HepG2 (cell line): ENCODE measurements at regions not wholly inside any gene's neighbourhood (a gene's known extent, or its start where the extent isn't known, plus 50 kb on each side); places are given as distances from the start of the nearest gene placed in this dataset.

Experiments used
- SOX5 ChIP-seq: IDR thresholded peaks from 2 replicates; pipeline ENCODE4 v1.6.1; 2016; ENCODE audit warnings: borderline replicate concordance
- SP4 ChIP-seq: sonication (generic); formaldehyde crosslinking; IDR thresholded peaks from 2 replicates; pipeline ENCODE4 v1.8.1; 2023; ENCODE audit warnings: mild to moderate bottlenecking, missing genetic modification reagents
- ZNF12 ChIP-seq: sonication (generic); formaldehyde crosslinking; IDR thresholded peaks from 2 replicates; pipeline ENCODE4 v1.5.0; 2020; ENCODE audit warnings: missing genetic modification reagents
- ZNF143 ChIP-seq: sonication (generic); formaldehyde crosslinking; IDR thresholded peaks from 2 replicates; pipeline ENCODE4 v1.4.0; 2020; ENCODE audit warnings: missing genetic modification reagents
- ZNF230 ChIP-seq: sonication (generic); formaldehyde crosslinking; IDR thresholded peaks from 2 replicates; pipeline ENCODE4 v1.4.0; 2020; ENCODE audit warnings: mild to moderate bottlenecking, missing genetic modification reagents
- ZNF367 ChIP-seq: sonication (generic); formaldehyde crosslinking; IDR thresholded peaks from 2 replicates; pipeline ENCODE4 v1.4.0; 2020; ENCODE audit warnings: missing genetic modification reagents, borderline replicate concordance
- ZNF678 ChIP-seq: sonication (generic); formaldehyde crosslinking; IDR thresholded peaks from 2 replicates; pipeline ENCODE4 v1.4.0; 2020; ENCODE audit warnings: mild to moderate bottlenecking, missing genetic modification reagents
- ZNF781 ChIP-seq: sonication (generic); formaldehyde crosslinking; IDR thresholded peaks from 2 replicates; pipeline ENCODE4 v1.5.1; 2020; ENCODE audit warnings: borderline replicate concordance, mild to moderate bottlenecking, missing genetic modification reagents; ENCODE audit errors: not compliant biosample characterization
- ZNF841 ChIP-seq: sonication (generic); formaldehyde crosslinking; IDR thresholded peaks from 2 replicates; pipeline ENCODE4 v1.8.1; 2023; ENCODE audit warnings: missing genetic modification reagents, borderline replicate concordance
- ZSCAN22 ChIP-seq: sonication (generic); formaldehyde crosslinking; IDR thresholded peaks from 2 replicates; pipeline ENCODE4 v1.4.0; 2020; ENCODE audit warnings: mild to moderate bottlenecking, missing genetic modification reagents
- TF ChIP-seq, protein P1 (sequence below), 2 experiments: sonication (generic) in 1 of 2; formaldehyde crosslinking in 1 of 2; IDR thresholded peaks; 2 replicates each; pipeline versions ENCODE4 v1.4.0 to v1.6.1; 2016 to 2020; ENCODE audit warnings: borderline replicate concordance in 1 of 2, low read depth in 1 of 2, mild to moderate bottlenecking in 1 of 2, missing genetic modification reagents in 1 of 2
- TF ChIP-seq, protein P2 (sequence below): sonication (generic); formaldehyde crosslinking; IDR thresholded peaks from 2 replicates; pipeline ENCODE4 v1.8.0; 2022; ENCODE audit warnings: mild to moderate bottlenecking, missing genetic modification reagents
- TF ChIP-seq, protein P3 (sequence below): sonication (generic); formaldehyde crosslinking; IDR thresholded peaks from 2 replicates; pipeline ENCODE4 v1.4.0; 2020; ENCODE audit warnings: missing genetic modification reagents
- TF ChIP-seq, protein P4 (sequence below): IDR thresholded peaks from 2 replicates; pipeline ENCODE4 v1.6.1; 2016; ENCODE audit warnings: missing compliant biosample characterization, missing genetic modification reagents, borderline replicate concordance
- TF ChIP-seq, protein P5 (sequence below): sonication (generic); formaldehyde crosslinking; IDR thresholded peaks from 2 replicates; pipeline ENCODE4 v1.4.0; 2020; ENCODE audit warnings: mild to moderate bottlenecking, missing genetic modification reagents

DNA sequence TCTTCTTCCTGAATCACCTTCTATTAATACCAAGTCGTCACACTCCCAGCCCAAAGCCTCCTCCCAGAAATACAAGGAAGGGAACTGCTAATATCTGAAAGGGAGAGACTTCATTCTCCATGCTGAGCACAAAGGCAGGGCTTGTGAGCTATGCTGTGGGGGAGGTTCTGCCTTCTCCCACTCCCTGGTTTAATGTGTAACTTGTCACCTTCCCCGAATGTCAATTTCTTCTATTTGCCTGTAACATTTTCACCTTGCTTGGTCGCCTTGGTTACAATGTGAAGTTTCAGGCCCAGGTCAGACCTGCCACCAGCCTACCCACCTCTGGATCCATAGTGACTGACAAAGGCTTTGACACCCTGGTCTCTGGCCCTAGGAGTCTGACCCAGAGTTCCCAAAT, 82.0 kb upstream of the ESRRB start (continued):
- TF ChIP-seq, protein P1, sequence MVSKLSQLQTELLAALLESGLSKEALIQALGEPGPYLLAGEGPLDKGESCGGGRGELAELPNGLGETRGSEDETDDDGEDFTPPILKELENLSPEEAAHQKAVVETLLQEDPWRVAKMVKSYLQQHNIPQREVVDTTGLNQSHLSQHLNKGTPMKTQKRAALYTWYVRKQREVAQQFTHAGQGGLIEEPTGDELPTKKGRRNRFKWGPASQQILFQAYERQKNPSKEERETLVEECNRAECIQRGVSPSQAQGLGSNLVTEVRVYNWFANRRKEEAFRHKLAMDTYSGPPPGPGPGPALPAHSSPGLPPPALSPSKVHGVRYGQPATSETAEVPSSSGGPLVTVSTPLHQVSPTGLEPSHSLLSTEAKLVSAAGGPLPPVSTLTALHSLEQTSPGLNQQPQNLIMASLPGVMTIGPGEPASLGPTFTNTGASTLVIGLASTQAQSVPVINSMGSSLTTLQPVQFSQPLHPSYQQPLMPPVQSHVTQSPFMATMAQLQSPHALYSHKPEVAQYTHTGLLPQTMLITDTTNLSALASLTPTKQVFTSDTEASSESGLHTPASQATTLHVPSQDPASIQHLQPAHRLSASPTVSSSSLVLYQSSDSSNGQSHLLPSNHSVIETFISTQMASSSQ (IDR thresholded peaks at IDR 0.05; ENCODE audit: low read depth), result peak; percentile 83
- TF ChIP-seq, protein P1 (CRISPR knock-in tag; IDR thresholded peaks at IDR 0.05; ENCODE audit: borderline replicate concordance), result peak; percentile 84
- TF ChIP-seq ZNF230 (CRISPR knock-in tag) (no peak), ZNF143 (CRISPR knock-in tag) (no peak), ZNF781 (CRISPR knock-in tag) (no peak), ZSCAN22 (CRISPR knock-in tag) (no peak), ZNF367 (no peak), ZNF12 (CRISPR knock-in tag) (no peak), ZNF841 (CRISPR knock-in tag) (no peak), ZNF678 (CRISPR knock-in tag) (no peak), SP4 (CRISPR knock-in tag) (no peak), SOX5 (CRISPR knock-in tag) (no peak)
- TF ChIP-seq, protein P2, sequence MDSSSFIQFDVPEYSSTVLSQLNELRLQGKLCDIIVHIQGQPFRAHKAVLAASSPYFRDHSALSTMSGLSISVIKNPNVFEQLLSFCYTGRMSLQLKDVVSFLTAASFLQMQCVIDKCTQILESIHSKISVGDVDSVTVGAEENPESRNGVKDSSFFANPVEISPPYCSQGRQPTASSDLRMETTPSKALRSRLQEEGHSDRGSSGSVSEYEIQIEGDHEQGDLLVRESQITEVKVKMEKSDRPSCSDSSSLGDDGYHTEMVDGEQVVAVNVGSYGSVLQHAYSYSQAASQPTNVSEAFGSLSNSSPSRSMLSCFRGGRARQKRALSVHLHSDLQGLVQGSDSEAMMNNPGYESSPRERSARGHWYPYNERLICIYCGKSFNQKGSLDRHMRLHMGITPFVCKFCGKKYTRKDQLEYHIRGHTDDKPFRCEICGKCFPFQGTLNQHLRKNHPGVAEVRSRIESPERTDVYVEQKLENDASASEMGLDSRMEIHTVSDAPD (CRISPR knock-in tag), result no peak
- TF ChIP-seq, protein P3, sequence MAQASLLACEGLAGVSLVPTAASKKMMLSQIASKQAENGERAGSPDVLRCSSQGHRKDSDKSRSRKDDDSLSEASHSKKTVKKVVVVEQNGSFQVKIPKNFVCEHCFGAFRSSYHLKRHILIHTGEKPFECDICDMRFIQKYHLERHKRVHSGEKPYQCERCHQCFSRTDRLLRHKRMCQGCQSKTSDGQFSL (CRISPR knock-in tag), result peak; percentile 22; the same call in 1 of the 2 replicates
- TF ChIP-seq, protein P4, sequence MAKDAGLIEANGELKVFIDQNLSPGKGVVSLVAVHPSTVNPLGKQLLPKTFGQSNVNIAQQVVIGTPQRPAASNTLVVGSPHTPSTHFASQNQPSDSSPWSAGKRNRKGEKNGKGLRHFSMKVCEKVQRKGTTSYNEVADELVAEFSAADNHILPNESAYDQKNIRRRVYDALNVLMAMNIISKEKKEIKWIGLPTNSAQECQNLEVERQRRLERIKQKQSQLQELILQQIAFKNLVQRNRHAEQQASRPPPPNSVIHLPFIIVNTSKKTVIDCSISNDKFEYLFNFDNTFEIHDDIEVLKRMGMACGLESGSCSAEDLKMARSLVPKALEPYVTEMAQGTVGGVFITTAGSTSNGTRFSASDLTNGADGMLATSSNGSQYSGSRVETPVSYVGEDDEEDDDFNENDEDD (CRISPR knock-in tag), result no peak
- TF ChIP-seq, protein P5, sequence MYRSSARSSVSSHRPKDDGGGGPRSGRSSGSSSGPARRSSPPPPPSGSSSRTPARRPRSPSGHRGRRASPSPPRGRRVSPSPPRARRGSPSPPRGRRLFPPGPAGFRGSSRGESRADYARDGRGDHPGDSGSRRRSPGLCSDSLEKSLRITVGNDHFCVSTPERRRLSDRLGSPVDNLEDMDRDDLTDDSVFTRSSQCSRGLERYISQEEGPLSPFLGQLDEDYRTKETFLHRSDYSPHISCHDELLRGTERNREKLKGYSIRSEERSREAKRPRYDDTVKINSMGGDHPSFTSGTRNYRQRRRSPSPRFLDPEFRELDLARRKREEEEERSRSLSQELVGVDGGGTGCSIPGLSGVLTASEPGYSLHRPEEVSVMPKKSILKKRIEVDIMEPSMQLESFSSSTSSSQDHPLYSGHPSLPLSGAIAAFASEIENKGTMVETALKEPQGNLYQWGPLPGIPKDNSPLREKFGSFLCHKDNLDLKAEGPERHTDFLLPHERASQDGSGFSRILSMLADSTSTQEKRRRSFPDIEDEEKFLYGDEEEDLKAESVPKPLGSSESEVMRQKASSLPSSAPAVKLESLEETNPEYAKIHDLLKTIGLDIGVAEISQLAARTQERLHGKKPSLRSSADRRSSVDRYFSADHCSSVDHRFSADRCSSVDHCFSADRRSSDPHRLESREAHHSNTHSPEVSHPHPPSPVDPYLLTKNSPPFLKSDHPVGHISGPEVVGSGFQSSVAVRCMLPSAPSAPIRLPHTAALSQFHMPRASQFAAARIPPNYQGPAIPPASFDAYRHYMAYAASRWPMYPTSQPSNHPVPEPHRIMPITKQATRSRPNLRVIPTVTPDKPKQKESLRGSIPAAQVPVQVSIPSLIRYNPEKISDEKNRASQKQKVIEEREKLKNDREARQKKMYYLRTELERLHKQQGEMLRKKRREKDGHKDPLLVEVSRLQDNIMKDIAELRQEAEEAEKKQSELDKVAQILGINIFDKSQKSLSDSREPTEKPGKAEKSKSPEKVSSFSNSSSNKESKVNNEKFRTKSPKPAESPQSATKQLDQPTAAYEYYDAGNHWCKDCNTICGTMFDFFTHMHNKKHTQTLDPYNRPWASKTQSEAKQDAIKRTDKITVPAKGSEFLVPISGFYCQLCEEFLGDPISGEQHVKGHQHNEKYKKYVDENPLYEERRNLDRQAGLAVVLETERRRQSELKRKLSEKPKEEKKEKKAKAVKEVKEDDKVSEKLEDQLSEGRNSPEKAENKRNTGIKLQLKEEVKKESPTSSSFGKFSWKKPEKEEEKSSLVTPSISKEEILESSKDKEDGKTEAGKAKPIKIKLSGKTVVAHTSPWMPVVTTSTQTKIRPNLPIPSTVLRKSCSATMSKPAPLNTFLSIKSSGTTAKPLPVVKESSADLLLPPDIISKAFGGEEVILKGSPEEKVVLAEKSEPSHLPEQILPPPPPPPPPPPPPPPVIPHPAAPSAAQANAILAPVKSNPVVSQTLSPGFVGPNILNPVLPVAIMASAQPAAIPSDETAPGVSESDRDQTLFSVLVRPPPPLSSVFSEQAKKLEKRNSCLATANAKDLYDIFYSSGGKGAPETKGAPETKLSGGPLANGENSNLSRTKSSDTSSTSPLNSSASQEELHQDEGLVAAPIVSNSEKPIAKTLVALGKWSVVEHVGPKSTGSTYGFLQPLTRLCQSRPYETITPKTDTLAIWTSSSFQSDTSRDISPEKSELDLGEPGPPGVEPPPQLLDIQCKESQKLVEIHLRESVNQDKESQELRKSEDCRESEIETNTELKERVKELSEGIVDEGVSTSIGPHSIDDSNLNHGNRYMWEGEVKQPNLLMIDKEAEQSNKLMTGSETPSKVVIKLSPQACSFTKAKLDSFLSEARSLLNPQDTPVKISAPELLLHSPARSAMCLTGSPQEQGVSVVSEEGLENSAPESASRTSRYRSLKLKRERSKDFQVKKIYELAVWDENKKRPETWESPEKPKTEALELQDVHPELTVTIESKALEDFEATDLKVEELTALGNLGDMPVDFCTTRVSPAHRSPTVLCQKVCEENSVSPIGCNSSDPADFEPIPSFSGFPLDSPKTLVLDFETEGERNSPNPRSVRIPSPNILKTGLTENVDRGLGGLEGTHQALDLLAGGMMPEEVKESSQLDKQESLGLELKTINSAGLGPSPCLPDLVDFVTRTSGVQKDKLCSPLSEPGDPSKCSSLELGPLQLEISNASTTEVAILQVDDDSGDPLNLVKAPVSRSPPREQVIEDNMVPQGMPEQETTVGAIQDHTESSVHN (CRISPR knock-in tag), result no peak
